ENCODE measurements at regions not wholly inside any gene's neighbourhood (a gene's known extent, or its start where the extent isn't known, plus 50 kb on each side); places are given as distances from the start of the nearest gene placed in this dataset.

GRCh38 chr3:70647094-70647493 is 334.7 kb upstream of the MDFIC2 start:
- TF ChIP-seq POLR2A (IDR thresholded peaks at IDR 0.05) = no peak
- no peak for TF ChIP-seq CTCF (IDR thresholded peaks at IDR 0.05)

Measured in Peyer's patch (tissue), 4 donors.